GM21576 (cell line): ENCODE measurements at regions not wholly inside any gene's neighbourhood (a gene's known extent, or its start where the extent isn't known, plus 50 kb on each side); places are given as distances from the start of the nearest gene placed in this dataset.
"Not testable (repeated sequence)": the region's sequence is repeated elsewhere in the genome, so short reads cannot be mapped to it uniquely, and the experiment has no call there.

Experiments used
- ATAC-seq: cut with Tn5 transposase; IDR thresholded peaks from one replicate; pipeline ENCODE4 v1.9.1; 2021; ENCODE audit warnings: mild to moderate bottlenecking, moderate library complexity; ENCODE audit not compliant: unreplicated experiment

GRCh38 chr9:42325142-42325541, 141.7 kb downstream of the SPATA31A6 start:
- not testable (repeated sequence) for ATAC-seq

GRCh38 chr9:42325561-42325960, 142.1 kb downstream of the SPATA31A6 start:
- ATAC-seq = not testable (repeated sequence)

- not testable (repeated sequence) for ATAC-seq
Measured at GRCh38 chr9:42326482-42326881, 143.0 kb downstream of the SPATA31A6 start.

GRCh38 chr9:42335342-42335741, 151.9 kb downstream of the SPATA31A6 start:
- not testable (repeated sequence) for ATAC-seq

- not testable (repeated sequence) for ATAC-seq
Measured at GRCh38 chr9:42335984-42336657, 152.7 kb downstream of the SPATA31A6 start.

GRCh38 chr9:42338275-42338674, 154.8 kb downstream of the SPATA31A6 start:
- ATAC-seq = not testable (repeated sequence)

- ATAC-seq = not testable (repeated sequence)
Measured at GRCh38 chr9:42339671-42340434, 156.4 kb downstream of the SPATA31A6 start.

- ATAC-seq = not testable (repeated sequence)
Measured at GRCh38 chr9:42340435-42340723, 156.9 kb downstream of the SPATA31A6 start.

- not testable (repeated sequence) for ATAC-seq
Measured at GRCh38 chr9:42341860-42342259, 158.4 kb downstream of the SPATA31A6 start.

GRCh38 chr9:42342297-42342696, 158.8 kb downstream of the SPATA31A6 start:
- not testable (repeated sequence) for ATAC-seq

- not testable (repeated sequence) for ATAC-seq
Measured at GRCh38 chr9:42344508-42344907, 161.0 kb downstream of the SPATA31A6 start.

- ATAC-seq = not testable (repeated sequence)
Measured at GRCh38 chr9:42346916-42347315, 163.5 kb downstream of the SPATA31A6 start.

GRCh38 chr9:42349181-42349580, 165.7 kb downstream of the SPATA31A6 start:
- not testable (repeated sequence) for ATAC-seq

GRCh38 chr9:42350412-42350811, 167.0 kb downstream of the SPATA31A6 start:
- not testable (repeated sequence) for ATAC-seq

- not testable (repeated sequence) for ATAC-seq
Measured at GRCh38 chr9:42357604-42358373, 174.3 kb downstream of the SPATA31A6 start.

GRCh38 chr9:42358626-42359247, 175.3 kb downstream of the SPATA31A6 start:
- ATAC-seq = not testable (repeated sequence)

GRCh38 chr9:42364410-42365243, 181.2 kb downstream of the SPATA31A6 start:
- ATAC-seq = not testable (repeated sequence)

GRCh38 chr9:42365244-42365945, 181.9 kb downstream of the SPATA31A6 start:
- ATAC-seq = peak; percentile 91

- ATAC-seq = not testable (repeated sequence)
Measured at GRCh38 chr9:42368279-42368881, 184.9 kb downstream of the SPATA31A6 start.
